GM23248 (cell line): ENCODE measurements at regions not wholly inside any gene's neighbourhood (a gene's known extent, or its start where the extent isn't known, plus 50 kb on each side); places are given as distances from the start of the nearest gene placed in this dataset.

Source experiments
- EZH2 ChIP-seq: fragments of 200-600 bp; sonication (generic); IDR thresholded peaks from 2 replicates; pipeline ENCODE4 v1.6.1; 2018; ENCODE audit warnings: antibody characterized with exemption, mild to moderate bottlenecking; ENCODE audit not compliant: insufficient read depth, poor library complexity, severe bottlenecking
- EZH2phosphoT487 ChIP-seq: fragments of 200-600 bp; sonication (generic); IDR thresholded peaks from 2 replicates; pipeline ENCODE4 v1.6.1; 2018; ENCODE audit warnings: antibody characterized with exemption, moderate library complexity, mild to moderate bottlenecking, low read depth; ENCODE audit not compliant: insufficient read depth

DNA sequence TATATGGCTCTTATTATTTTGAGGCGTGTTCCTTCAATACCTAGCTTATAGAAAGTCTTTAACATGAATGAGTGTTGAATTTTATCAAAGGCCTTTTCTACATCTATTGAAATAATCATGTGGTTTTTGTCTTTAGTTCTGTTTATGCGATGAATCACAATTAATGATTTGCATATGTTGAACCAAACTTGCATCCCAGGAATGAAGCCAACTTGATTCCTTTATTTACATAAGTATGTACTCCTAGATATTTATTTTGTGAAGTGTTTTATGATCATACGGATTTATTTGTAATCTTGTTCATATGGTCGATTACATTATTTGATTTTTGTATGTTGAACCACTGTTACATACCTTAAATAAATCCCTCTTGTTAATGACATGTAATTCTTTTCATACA lies 244.3 kb upstream of the KCND2 start:
- no peak for TF ChIP-seq EZH2
- TF ChIP-seq EZH2phosphoT487 = no peak
